ENCODE measurements at regions not wholly inside any gene's neighbourhood (a gene's known extent, or its start where the extent isn't known, plus 50 kb on each side); places are given as distances from the start of the nearest gene placed in this dataset.
A peak's percentile ranks its signal among the peaks of the same experiment; 100 is the strongest.

DNA sequence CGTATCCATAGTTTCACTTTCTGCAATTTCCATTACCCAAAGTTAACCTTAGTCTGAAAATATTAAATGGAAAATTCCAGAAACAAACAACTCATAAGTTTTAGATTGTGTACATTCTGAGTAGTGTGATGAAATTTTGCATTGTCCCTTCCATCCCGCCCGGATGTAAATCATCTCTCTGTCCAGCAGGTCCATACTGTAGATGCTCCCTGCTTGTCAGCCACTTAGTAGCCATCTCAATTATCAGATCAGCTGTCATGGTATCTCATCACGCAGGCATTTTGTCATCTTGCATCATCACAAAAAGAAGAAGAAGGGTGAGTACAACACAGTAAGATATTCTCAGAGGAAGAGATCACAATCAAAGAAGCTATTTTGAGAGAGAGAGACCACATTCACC lies 185.0 kb upstream of the STK17B start:
- no peak for DNase-seq (ENCODE audit: low read depth in 2 of 2)

DNA sequence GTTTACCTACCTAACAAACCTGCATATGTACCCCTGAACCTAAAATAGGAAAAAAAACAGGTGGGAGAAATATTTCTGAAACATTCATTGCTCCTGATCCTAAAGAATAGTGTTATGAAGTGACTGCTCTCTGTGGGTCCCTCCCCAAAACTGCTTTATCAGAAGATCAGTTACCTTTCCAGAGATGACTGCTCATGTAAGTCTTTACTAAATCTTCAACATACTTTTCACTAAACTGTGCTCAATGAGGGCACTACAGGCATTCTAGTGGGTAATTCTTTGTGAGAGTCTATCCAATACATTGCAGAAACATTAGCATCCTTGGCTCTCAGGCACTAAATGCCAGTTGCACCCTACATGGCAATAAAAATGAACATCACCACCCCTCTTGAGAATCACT lies 189.3 kb upstream of the STK17B start:
- no peak for DNase-seq (ENCODE audit: low read depth in 2 of 2)

DNA sequence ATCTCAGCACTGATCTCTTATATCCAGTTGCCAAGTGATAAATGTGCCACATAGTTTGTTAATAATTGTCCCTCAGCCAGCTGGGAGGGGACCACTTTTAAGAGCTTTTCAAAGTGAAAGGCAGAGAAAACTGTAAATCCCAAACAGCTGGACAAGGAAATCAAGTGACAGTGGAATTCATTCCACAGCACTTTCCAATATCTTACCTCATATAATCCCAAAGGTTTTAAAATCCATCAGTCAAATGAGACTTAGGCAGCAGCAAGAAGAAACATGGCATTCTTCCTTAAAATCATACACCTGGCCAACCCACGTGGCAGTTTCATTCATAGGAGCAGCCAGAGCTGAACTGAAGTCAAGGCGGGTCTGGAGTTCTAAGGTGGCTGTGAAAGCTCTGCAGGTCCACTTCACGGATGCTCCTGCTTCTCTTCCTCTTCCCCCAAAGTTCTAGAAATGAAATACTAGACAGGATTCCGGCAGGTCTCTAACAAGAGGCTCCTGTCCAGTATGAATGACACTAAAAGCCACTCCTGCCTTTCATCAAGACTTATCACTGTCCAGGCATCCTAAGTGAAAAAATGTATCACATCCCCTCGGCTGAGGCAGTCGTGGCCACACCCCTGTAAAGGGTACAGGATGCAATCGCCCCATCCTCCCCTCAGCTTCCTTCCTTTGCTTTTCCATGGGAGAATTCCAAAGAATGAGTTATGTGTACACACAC lies 190.4 kb upstream of the STK17B start:
- no peak for DNase-seq (ENCODE audit: low read depth in 2 of 2)

DNA sequence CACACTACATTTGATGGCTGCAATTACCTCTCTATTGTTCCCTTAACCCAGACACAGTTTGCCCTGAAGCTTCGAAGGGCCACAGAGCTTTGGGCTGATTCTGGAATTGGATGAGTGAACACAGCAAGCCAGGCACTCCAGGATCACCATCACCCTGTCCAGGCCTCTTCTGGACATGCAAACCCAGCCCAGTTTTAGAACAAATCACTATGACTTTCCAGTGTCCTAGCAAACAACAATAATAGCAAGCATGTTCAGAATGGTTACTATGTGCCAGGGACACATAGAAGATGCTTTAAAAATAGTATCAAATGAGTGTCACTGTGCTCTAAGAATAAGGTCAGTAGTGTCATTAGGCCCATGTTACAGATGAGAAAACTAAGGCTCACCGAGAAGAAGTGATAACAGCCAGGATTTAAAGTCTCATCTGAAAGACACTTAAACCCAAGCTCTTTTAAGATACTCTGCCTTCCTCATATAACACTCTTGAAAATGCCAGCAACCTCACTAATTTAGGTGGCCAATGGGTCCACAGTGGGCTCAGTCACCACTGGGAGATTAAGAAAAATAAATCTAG lies 191.7 kb upstream of the STK17B start:
- DNase-seq (ENCODE audit: low read depth in 2 of 2): no peak

DNA sequence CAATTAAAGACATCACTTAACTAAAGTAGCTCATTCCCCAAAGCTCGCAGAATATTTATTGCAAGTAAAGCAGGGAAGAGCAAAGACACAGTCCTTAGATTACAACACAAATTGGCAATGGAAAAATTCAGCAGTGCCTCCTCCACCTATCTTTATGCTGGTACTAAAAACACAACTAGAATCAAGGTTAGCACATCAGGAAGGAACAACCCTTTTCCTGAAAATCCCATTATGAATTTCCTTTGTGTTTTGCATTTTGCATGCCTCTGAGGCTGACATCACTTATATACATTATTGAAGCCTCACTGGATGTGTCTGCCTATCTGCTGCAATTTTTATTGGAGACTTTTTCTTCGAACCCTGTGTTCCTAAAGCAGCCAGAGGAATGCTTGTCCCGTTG lies 193.8 kb upstream of the STK17B start:
- DNase-seq (ENCODE audit: low read depth in 2 of 2): no peak

DNA sequence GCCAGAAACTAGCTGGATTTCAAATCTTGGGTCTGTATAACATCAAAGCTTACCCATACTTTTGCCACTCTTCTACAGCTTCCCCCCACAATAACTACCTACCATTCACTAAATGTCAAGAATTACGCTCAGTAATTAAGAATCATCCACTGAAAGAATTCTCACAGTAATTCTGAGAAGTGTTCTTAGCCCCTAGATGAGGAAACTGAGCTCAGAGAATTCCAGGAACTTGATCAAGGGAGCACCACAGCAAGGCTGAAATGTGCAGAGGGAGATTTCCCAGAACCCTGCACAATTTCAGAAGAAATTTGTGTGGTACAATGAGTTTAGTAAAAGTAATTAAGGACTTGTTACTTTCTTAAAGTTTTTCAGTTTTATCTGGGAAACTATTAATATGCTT lies 194.5 kb upstream of the STK17B start:
- DNase-seq (ENCODE audit: low read depth in 2 of 2): no peak

DNA sequence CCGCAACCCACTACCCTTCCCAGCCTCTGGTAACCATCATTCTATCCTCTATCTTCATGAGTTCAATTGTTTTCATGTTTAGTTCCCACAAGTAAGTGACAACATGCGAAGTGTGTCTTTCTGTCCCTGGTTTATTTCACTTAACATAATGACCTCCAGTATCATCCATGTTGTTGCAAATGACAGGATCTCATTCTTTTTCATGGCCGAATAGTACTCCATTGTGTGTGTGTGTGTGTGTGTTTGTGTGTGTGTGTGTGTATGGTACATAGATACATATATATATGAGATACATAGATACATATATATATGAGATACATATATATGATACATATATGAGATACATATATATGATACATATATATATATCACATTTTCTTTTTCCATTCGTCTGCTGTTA lies 196.3 kb upstream of the STK17B start:
- DNase-seq (ENCODE audit: low read depth in 2 of 2): no peak

DNA sequence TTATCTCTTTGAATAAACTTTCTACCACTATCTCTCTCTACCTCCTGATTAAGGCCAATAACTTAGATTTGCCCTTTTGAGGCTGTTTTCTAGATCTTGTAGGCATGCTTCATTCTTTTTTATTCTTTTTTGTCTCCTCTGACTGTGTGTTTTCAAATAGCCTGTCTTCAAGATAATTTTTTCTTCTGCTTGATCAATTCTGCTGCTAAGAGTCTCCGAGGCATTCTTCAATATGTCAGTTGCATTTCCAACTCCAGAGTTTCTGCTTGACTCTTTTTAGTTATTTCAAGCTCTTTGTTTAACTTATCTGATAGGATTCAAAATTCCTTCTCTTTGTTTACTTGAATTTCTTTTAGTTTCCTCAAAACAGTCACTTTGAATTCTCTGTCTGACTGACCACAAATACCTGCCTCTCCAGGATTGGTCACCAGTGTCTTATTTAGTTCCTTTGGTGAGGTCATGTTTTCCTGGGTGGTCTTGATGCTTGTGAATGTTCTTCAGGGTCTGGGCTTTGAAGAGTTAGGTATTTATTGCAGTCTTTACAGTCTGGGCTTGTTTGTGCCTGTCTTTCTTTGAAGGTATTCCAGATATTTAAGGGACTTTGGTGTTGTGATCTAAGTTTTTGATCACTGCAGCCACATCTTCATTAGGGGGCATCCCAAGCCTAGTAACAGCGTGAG lies 197.3 kb upstream of the STK17B start:
- DNase-seq (ENCODE audit: low read depth in 2 of 2): no peak

DNA sequence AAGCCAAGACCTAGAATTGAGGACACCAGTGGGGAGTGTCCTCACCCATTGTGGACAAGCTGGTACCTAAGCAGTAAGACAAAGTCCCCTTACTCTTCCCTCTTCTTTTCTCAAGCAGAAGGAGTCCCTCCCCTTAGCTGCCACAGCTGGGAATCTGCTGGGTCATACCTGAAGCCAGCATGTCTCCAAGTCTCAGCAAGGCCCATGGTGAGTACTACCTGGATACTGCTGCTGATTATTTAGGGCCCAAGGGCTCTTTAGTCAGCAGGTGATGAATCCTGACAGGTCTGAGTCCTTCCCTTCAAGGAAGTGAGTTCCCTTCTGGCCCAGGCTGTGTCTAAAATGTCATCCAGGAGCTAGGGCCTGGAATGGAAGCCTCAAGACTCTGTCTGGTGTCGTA lies 198.6 kb upstream of the STK17B start:
- DNase-seq (ENCODE audit: low read depth in 2 of 2): no peak

DNA sequence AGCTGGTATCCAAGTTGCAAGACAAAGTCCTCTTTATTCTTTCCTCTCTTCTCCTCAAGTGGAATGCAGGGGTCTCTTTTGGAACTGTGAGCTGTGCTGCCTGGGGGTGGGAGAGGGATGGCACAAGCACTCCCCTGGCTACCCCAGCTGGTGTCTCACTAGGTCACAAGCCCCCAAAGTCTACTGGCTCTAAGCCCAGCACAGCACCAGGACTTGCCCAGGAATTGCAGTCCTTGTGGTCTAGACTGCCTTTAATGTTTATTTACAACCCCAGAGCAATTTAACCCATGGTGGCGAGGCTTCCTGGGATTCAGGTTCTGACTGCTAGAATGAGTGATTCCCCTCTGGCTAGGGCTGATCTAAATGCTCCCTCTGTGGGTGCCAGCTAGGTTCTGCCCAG lies 199.0 kb upstream of the STK17B start:
- DNase-seq (ENCODE audit: low read depth in 2 of 2): no peak

DNA sequence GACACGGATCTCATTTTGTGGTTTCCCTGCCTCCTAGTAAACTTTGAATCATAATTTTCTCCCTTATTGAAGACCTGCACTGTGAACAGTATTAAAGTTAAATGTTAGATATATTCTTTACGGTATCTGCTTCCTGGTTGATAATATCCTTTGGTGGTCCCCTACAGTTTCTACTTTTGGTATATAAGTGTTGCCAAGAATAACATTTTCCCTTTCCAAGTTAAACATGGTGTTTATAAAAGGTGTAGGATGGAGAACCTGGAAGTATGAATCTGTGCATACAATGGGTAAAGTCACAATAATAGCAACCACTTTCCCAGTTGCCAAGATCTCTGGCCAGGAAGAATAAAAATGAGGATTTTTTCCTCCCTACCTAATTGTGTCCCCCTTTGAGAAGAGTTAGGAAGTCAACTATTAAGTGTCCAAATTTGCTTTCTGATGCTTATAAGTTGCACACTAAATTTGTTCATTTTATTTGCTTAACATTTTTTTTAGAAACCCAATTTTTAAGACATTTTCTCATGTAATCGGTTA lies 201.0 kb upstream of the STK17B start:
- DNase-seq (ENCODE audit: low read depth in 2 of 2): no peak

DNA sequence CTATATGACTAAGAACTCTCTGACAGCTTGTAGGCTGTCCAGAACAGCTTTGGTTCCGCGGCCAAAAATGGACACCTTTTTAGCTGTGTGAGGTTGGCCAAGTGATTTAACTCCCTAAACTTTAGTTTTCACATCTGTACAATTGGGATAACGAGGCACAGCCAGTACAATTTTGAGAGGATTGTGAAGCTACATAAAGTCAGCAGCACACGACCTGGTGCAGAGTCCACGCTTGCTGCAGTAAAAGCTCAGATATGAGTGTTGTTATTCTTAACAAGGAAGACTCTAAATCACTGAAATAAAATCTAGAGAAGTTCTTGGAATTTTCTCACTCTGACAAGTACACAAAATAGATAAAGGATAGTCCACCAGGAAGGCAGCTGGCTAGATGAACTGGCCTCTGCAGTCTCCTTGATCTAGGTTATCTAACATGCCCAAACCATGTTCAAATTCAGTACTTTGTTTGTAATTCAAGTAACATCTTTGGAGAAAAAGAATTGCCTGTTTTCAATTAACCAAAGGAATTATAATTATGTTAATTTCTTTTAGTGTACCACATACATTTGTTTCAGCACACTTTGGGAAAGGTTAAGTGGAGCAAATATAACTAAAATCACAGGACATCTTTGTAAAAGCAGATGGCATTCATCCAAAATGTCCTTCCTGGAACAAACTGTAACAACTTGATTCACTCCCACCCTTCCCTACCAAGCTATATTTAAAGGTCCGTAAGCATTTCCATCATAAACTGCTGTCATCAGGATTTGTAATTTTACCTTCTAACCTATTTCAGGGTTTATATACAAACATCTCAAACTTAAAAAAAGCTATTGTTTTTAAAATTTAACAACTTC lies 201.7 kb upstream of the STK17B start:
- DNase-seq (ENCODE audit: low read depth in 2 of 2): no peak

DNA sequence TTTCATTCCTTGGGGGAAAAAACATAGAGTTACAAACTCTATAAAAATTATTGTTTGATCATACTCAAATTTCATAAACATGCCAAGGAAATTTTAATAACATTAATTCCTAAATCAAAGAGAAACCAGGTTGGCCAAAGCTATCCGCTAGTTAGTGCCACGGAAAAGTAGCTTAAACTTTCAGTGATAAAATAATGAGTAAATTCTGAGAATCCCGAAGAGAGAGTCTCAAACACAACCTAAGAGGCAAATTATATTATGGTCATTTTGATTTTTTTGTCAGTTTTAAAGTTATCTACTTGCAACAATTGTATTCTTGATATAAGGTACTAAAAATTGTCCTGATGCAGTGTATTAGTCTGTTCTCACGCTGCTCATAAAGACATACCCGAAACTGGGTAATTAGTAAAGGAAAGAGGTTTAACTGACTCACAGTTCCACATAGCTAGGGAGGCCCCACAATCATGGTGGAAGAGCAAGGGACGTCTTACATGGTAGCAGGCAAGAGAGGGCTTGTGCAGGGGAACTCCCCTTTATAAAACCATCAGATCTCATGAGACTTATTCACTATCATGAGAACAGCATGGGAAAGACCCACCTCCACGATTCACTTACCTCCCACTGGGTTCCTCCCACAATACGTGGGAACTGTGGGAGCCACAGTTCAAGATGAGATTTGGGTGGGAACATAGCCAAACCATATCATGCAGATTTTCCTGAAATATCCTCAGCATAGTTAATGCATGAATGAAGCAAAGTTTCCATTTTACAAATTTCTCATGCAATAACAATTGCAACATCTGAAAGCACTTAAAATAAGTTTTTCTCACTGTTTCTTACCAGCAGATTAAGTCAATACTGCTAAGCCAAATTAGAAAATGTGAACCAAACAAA lies 205.9 kb upstream of the STK17B start:
- DNase-seq (ENCODE audit: low read depth in 2 of 2): peak; percentile 52

DNA sequence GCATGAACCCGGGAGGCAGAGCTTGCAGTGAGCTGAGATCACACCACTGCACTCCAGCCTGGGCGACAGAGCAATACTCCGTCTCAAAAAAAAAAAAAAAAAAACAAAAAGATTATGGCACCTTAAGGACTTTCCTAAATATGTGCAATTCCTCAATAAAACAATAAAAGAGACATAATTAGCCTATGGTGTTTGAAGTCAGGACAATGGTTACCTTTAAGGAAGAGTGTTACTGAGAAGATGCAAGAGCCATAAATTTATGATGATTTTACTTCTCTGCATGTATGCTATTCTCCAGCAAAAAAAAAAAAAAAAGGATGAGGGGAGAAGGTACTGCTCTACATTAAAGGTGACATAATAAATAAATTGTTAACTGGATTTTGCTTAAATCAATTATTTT lies 208.2 kb upstream of the STK17B start:
- DNase-seq (ENCODE audit: low read depth in 2 of 2): no peak

DNA sequence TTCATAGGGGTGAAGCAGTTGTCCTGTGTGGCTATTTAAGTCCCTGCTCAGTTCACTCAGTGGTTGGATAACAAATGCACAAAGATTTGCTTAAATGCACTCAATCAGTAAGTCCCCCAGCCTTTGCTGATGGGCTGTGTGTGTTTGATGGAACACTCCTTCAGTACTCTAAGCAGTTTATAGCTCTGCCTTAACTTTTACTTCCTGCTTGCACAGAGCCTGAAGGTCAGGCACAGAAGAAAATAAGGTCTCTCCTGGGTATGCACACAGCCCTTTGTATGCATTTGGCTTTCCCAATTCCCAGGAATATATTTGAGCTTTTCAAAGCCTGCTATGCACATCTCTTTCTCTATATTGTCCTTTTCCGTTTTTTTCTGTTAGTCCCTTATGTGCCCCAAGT lies 208.7 kb upstream of the STK17B start:
- DNase-seq (ENCODE audit: low read depth in 2 of 2): no peak

DNA sequence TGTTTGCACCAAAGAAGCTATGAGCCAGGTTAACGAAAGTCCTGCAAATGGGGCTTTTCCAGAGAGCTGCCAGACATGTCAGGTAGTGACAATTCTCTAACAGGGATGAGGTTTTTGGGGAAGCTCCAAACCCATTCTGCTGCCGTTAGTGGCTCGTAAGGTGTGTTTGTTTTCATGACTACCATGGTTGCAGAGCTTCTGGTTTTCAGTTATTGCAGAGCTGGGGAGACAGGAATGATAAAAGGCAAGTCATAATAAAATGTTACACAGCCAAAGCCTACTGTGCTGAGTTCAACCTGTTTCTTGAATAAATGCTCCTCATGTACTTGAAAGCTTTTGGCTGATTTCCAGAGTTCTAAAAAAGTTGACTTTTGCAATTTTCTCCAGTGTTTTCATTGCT lies 209.2 kb upstream of the STK17B start:
- DNase-seq (ENCODE audit: low read depth in 2 of 2): no peak

DNA sequence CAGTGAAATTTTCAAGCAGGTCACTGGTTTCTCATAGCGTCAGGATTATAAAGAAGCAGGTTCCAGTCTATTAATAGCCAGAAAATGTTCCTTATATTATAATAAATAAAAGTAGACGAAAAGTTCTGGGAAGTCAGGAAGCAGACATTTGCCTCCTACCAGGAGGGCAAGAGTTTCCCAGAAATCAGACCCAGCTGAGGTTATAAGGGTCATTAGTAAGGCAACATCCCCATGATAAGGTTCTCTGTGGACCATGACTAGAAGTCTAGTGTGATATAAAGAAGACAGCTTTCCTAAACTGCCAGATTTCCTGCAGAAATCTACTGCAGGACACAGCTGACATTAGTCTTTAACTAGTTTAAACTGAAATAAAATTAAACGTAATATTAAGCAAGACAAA lies 210.1 kb upstream of the STK17B start:
- DNase-seq (ENCODE audit: low read depth in 2 of 2): no peak

DNA sequence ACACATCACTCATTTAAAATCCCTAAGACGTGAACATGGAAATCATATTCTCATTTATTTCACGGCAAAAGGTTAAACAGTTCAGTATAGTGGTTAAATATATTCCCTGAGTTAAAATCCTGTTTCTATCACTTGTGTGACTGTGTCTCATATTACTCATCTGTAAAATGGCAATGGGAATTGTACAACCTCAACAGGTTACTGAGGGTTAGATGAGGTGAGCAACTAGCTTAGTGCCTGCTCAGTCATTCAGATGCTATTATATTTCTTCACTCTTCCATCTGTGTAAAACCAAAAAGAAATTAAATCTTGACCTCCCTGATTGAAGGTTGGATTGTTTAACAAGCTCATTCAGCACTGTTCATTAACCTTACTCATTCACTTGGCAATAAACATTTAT lies 212.4 kb upstream of the STK17B start:
- DNase-seq (ENCODE audit: low read depth in 2 of 2): no peak

DNA sequence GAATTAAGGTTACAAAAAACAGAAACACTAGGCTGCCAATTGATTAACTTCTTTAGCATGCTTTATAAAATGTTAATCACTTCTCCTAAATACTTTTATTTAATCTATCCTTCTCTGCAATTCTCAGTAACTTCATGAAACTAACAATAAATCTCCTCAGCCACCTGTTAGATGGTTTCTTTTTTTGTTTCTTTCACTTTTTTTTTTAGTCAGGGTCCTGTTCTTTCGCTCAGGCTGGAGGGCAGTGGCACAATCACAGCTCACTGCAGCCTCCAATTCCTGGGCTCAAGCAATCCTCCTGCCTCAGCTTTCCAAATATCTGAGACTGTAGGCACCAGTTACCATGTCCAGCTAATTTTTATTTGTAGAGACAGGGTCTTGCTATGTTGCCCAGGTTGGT lies 213.4 kb upstream of the STK17B start:
- no peak for DNase-seq (ENCODE audit: low read depth in 2 of 2)

DNA sequence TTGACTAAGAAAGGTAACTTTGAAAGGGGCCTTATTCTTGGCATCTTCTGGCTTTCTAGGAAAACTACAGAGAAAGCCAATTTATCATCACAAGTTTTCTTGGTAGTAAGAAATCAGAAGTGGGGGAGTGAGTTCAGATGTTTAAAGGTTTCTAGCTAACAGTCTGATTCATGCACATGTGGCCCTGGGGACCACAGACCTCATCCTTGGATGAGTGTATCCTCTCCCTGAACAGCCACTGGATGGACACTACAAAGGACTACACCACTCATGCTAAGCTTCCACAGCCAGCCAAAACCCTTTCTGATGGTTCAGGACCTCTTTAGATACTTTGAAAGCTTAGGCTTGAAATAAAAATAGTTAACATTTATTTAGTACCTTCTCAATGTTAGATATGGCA lies 218.3 kb upstream of the STK17B start:
- no peak for DNase-seq (ENCODE audit: low read depth in 2 of 2)

Measured in fibroblast of skin of left quadriceps (primary cell).